Mesenchymal stem cell (in vitro differentiated cells and primary cell): ENCODE measurements at regions not wholly inside any gene's neighbourhood (a gene's known extent, or its start where the extent isn't known, plus 50 kb on each side); places are given as distances from the start of the nearest gene placed in this dataset.

ENCODE experiments used
- DNase-seq: peaks from one replicate; pipeline ENCODE4 v3.0.0-alpha.2; 2013
- H2AFZ ChIP-seq: one replicate; pipeline ENCODE4 v1.6.1; 2013; ENCODE audit warnings: low read depth, mild to moderate bottlenecking, control low read depth, inconsistent platforms, low read length, moderate library complexity
- H2AK5ac ChIP-seq: 2 replicates; pipeline ENCODE4 v1.6.1; 2013; ENCODE audit warnings: low read length, moderate library complexity, mild to moderate bottlenecking, inconsistent platforms; ENCODE audit not compliant: severe bottlenecking
- H2BK120ac ChIP-seq: one replicate; pipeline ENCODE4 v1.6.1; 2013; ENCODE audit warnings: low read depth, mild to moderate bottlenecking, inconsistent platforms, low read length, moderate library complexity
- H2BK12ac ChIP-seq, 2 experiments: one replicate each; pipeline ENCODE4 v1.6.1; 2013; ENCODE audit warnings: inconsistent platforms in 2 of 2, low read length in 2 of 2, mild to moderate bottlenecking in 2 of 2, moderate library complexity in 2 of 2, control low read depth in 1 of 2
- H2BK15ac ChIP-seq: one replicate; pipeline ENCODE4 v1.6.1; 2013; ENCODE audit warnings: mild to moderate bottlenecking, low read depth, inconsistent platforms; ENCODE audit not compliant: poor library complexity, severe bottlenecking
- H2BK5ac ChIP-seq: 2 replicates; pipeline ENCODE4 v1.6.1; 2013; ENCODE audit warnings: low read depth, mild to moderate bottlenecking, low read length, control low read depth, inconsistent platforms; ENCODE audit not compliant: poor library complexity, severe bottlenecking
- H3K14ac ChIP-seq, 2 experiments: one replicate each; pipeline ENCODE4 v1.6.1; 2013; ENCODE audit warnings: inconsistent platforms in 2 of 2, low read length in 2 of 2, control low read depth in 1 of 2, mild to moderate bottlenecking in 1 of 2, moderate library complexity in 1 of 2
- H3K18ac ChIP-seq, 2 experiments: one replicate each; pipeline ENCODE4 v1.6.1; 2013; ENCODE audit warnings: inconsistent platforms in 2 of 2, low read length in 2 of 2, control low read depth in 1 of 2, low read depth in 1 of 2, mild to moderate bottlenecking in 1 of 2
- H3K23ac ChIP-seq, 2 experiments: one replicate each; pipeline ENCODE4 v1.6.1; 2013; ENCODE audit warnings: inconsistent platforms in 2 of 2, low read length in 2 of 2, mild to moderate bottlenecking in 2 of 2, moderate library complexity in 2 of 2, control low read depth in 1 of 2
- H3K27ac ChIP-seq: 2 replicates; pipeline ENCODE4 v1.5.1; 2013; ENCODE audit warnings: mild to moderate bottlenecking, moderate library complexity, low read length, control low read depth, inconsistent platforms; ENCODE audit not compliant: poor library complexity, severe bottlenecking
- H3K27me3 ChIP-seq, 2 experiments: 2 replicates each; pipeline versions ENCODE4 v1.6.1 to v1.7.0; 2013; ENCODE audit warnings: low read length in 2 of 2, mild to moderate bottlenecking in 2 of 2, moderate library complexity in 2 of 2, control low read depth in 1 of 2, inconsistent platforms in 1 of 2; ENCODE audit not compliant: control insufficient read depth in 1 of 2, insufficient read depth in 1 of 2
- H3K36me3 ChIP-seq, 2 experiments: 2 replicates each; pipeline versions ENCODE4 v1.6.1 to v1.7.0; 2013; ENCODE audit warnings: low read length in 2 of 2, control low read depth in 1 of 2, inconsistent platforms in 1 of 2, low read depth in 1 of 2, mild to moderate bottlenecking in 1 of 2; ENCODE audit not compliant: insufficient read depth in 2 of 2, control insufficient read depth in 1 of 2
- H3K4ac ChIP-seq, 2 experiments: one replicate each; pipeline ENCODE4 v1.6.1; 2013; ENCODE audit warnings: inconsistent platforms in 2 of 2, low read length in 2 of 2, mild to moderate bottlenecking in 2 of 2, moderate library complexity in 2 of 2, control low read depth in 1 of 2, low read depth in 1 of 2
- H3K4me1 ChIP-seq: 2 replicates; pipeline ENCODE4 v1.6.1; 2013; ENCODE audit warnings: low read depth, low read length, control low read depth; ENCODE audit not compliant: control insufficient read depth, insufficient read depth
- H3K4me2 ChIP-seq: 2 replicates; pipeline ENCODE4 v1.6.1; 2013; ENCODE audit warnings: low read length, mild to moderate bottlenecking, inconsistent platforms; ENCODE audit not compliant: poor library complexity, severe bottlenecking
- H3K4me3 ChIP-seq, 2 experiments: 2 replicates each; pipeline versions ENCODE4 v1.5.1 to v1.7.0; 2013; ENCODE audit warnings: low read length in 2 of 2, mild to moderate bottlenecking in 2 of 2, control low read depth in 1 of 2, low read depth in 1 of 2; ENCODE audit not compliant: insufficient read depth in 1 of 2
- H3K79me1 ChIP-seq: replicated peaks from 2 replicates; pipeline ENCODE4 v1.6.1; 2013; ENCODE audit warnings: mild to moderate bottlenecking, control low read depth, low read length, inconsistent platforms; ENCODE audit not compliant: poor library complexity, severe bottlenecking
- H3K9ac ChIP-seq: 2 replicates; pipeline ENCODE4 v1.7.0; 2013; ENCODE audit warnings: mild to moderate bottlenecking, low read length, moderate library complexity
- H3K9me3 ChIP-seq: 2 replicates; pipeline ENCODE4 v1.7.0; 2013; ENCODE audit warnings: mild to moderate bottlenecking, low read length; ENCODE audit not compliant: control insufficient read depth
- H4K8ac ChIP-seq: one replicate; pipeline ENCODE4 v1.6.1; 2013; ENCODE audit warnings: inconsistent platforms, mild to moderate bottlenecking, low read length, moderate library complexity
- H4K91ac ChIP-seq: one replicate; pipeline ENCODE4 v1.6.1; 2013; ENCODE audit warnings: mild to moderate bottlenecking, low read length, inconsistent platforms
- WGBS: methylation state at CpG from one replicate; pipeline ENCODE4 v1.1.7; 2013; ENCODE audit warnings: mixed read lengths; 5-methylcytosine and 5-hydroxymethylcytosine counted together

DNA sequence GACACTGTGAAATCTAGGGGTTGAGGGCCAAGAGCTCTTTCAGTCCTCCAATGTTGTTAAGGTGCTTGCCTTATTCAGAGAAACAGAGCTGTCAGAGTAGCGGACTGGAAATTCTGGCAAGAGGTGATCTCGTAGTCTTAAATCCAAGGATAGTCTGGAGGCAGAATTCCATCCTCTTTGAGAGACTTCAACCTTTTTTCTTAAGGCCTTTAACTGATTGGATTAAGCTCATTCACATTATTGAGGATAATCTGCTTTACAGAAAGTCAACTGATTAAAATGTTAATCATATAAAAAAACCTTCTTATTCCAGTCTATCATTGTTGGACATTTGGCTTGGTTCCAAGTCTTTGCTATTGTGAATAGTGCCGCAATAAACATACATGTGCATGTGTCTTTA, 243.1 kb upstream of the COX7C start:
- Histone ChIP-seq H4K91ac (no peak overlapping the region), H2BK12ac (no peak overlapping the region), H3K9ac (no peak overlapping the region), H4K8ac (no peak overlapping the region), H3K36me3 (no peaks in the 10 kb centered on the region), H3K4me1 (no peaks in the 10 kb centered on the region), H2BK5ac (no peak overlapping the region), H3K9me3 (peaks cover 5% of the 10 kb centered on the region), H2AK5ac (no peak overlapping the region), H3K4ac (no peak overlapping the region), H3K27ac (no peak overlapping the region), H3K4me2 (no peak overlapping the region), H2AFZ (no peak overlapping the region), H3K18ac (no peak overlapping the region), H3K4me3 (no peak overlapping the region), H3K23ac (no peak overlapping the region), H2BK120ac (no peak overlapping the region), H3K79me1 (no peaks in the 10 kb centered on the region), H2BK15ac (no peak overlapping the region), H3K14ac (no peak overlapping the region), H3K27me3 (no peaks in the 10 kb centered on the region)
- WGBS = 94% methylated on average over 2 of the region's 3 CpGs
- no peak for DNase-seq

GRCh38 chr5:86376214-86376613, 241.5 kb upstream of the COX7C start:
- H2AFZ ChIP-seq = no peak overlapping the region
- no peak overlapping the region for H3K4ac ChIP-seq
- H3K79me1 ChIP-seq = no peaks in the 10 kb centered on the region
- no peak overlapping the region for H2AK5ac ChIP-seq
- H2BK5ac ChIP-seq = no peak overlapping the region
- no peak overlapping the region for H4K91ac ChIP-seq
- H3K4me1 ChIP-seq = no peaks in the 10 kb centered on the region
- no peak for DNase-seq
- no peak overlapping the region for H3K23ac ChIP-seq
- H2BK15ac ChIP-seq = no peak overlapping the region
- H3K27me3 ChIP-seq = no peaks in the 10 kb centered on the region
- H3K9me3 ChIP-seq = peaks cover 5% of the 10 kb centered on the region
- H3K36me3 ChIP-seq = no peaks in the 10 kb centered on the region
- H3K27ac ChIP-seq = no peak overlapping the region
- H3K4me2 ChIP-seq = no peak overlapping the region
- H2BK12ac ChIP-seq = no peak overlapping the region
- WGBS = 89% methylated on average over 3 of the region's 3 CpGs
- no peak overlapping the region for H3K18ac ChIP-seq
- H3K14ac ChIP-seq = no peak overlapping the region
- H4K8ac ChIP-seq = no peak overlapping the region
- H2BK120ac ChIP-seq = no peak overlapping the region
- no peak overlapping the region for H3K4me3 ChIP-seq
- no peak overlapping the region for H3K9ac ChIP-seq

GRCh38 chr5:86403190-86403589, 214.6 kb upstream of the COX7C start:
- H4K91ac ChIP-seq = no peak overlapping the region
- no peak overlapping the region for H3K18ac ChIP-seq
- no peak overlapping the region for H2BK12ac ChIP-seq
- no peak overlapping the region for H2AFZ ChIP-seq
- DNase-seq = no peak
- H2AK5ac ChIP-seq = no peak overlapping the region
- no peaks in the 10 kb centered on the region for H3K79me1 ChIP-seq
- no peaks in the 10 kb centered on the region for H3K4me1 ChIP-seq
- 98% methylated on average over 2 of the region's 2 CpGs for WGBS
- H2BK120ac ChIP-seq = no peak overlapping the region
- H3K4me2 ChIP-seq = no peak overlapping the region
- no peak overlapping the region for H3K4ac ChIP-seq
- H3K9ac ChIP-seq = no peak overlapping the region
- no peak overlapping the region for H2BK5ac ChIP-seq
- no peaks in the 10 kb centered on the region for H3K27me3 ChIP-seq
- no peaks in the 10 kb centered on the region for H3K36me3 ChIP-seq
- no peaks in the 10 kb centered on the region for H3K9me3 ChIP-seq
- H3K23ac ChIP-seq = no peak overlapping the region
- H3K4me3 ChIP-seq = no peak overlapping the region
- no peak overlapping the region for H4K8ac ChIP-seq
- H2BK15ac ChIP-seq = no peak overlapping the region
- H3K27ac ChIP-seq = no peak overlapping the region
- H3K14ac ChIP-seq = no peak overlapping the region

GRCh38 chr5:86404256-86404655, 213.5 kb upstream of the COX7C start:
- Histone ChIP-seq H3K23ac (no peak overlapping the region), H4K8ac (no peak overlapping the region), H3K9me3 (no peaks in the 10 kb centered on the region), H3K14ac (no peak overlapping the region), H3K36me3 (no peaks in the 10 kb centered on the region), H2BK15ac (no peak overlapping the region), H3K27ac (no peak overlapping the region), H3K4me1 (no peaks in the 10 kb centered on the region), H2AFZ (no peak overlapping the region), H3K4me2 (no peak overlapping the region), H2AK5ac (no peak overlapping the region), H4K91ac (no peak overlapping the region), H2BK120ac (no peak overlapping the region), H2BK12ac (no peak overlapping the region), H3K4ac (no peak overlapping the region), H3K18ac (no peak overlapping the region), H3K27me3 (no peaks in the 10 kb centered on the region), H3K4me3 (no peak overlapping the region), H3K9ac (no peak overlapping the region), H2BK5ac (no peak overlapping the region), H3K79me1 (no peaks in the 10 kb centered on the region)
- DNase-seq = no peak
- WGBS = 78% methylated on average over 1 of the region's 1 CpG
